WERI-Rb-1 (cell line): ENCODE measurements at regions not wholly inside any gene's neighbourhood (a gene's known extent, or its start where the extent isn't known, plus 50 kb on each side); places are given as distances from the start of the nearest gene placed in this dataset.

Source experiments
- DNase-seq: peaks from one replicate; pipeline ENCODE4 v3.0.0-alpha.2; 2020
- H3K27ac ChIP-seq: fragments of 250-450 bp; sonication (Bioruptor Pico); 2 replicates; pipeline ENCODE4 v1.5.1; 2020; ENCODE audit warnings: mild to moderate bottlenecking, moderate library complexity
- H3K27me3 ChIP-seq: fragments of 250-450 bp; sonication (Bioruptor Pico); 2 replicates; pipeline ENCODE4 v1.5.1; 2021; ENCODE audit warnings: mild to moderate bottlenecking, low read depth, moderate library complexity; ENCODE audit not compliant: insufficient read depth, severe bottlenecking
- H3K36me3 ChIP-seq: fragments of 250-450 bp; sonication (Bioruptor Pico); 2 replicates; pipeline ENCODE4 v1.5.1; 2020; ENCODE audit warnings: mild to moderate bottlenecking, moderate library complexity
- H3K4me3 ChIP-seq: 2 replicates; pipeline ENCODE4 v1.5.1; 2011; ENCODE audit warnings: low read depth, mild to moderate bottlenecking, control low read depth, low read length
- H3K9me3 ChIP-seq: fragments of 250-450 bp; sonication (Bioruptor Pico); 2 replicates; pipeline ENCODE4 v1.5.1; 2021; ENCODE audit warnings: mild to moderate bottlenecking, moderate library complexity; ENCODE audit not compliant: severe bottlenecking
- CTCF ChIP-seq: IDR thresholded peaks from 2 replicates; pipeline ENCODE4 v1.5.1; 2011; ENCODE audit warnings: low read depth, mild to moderate bottlenecking, control low read depth, inconsistent platforms, low read length

GRCh38 chr18:51721388-51721787 is 523.9 kb upstream of the MEX3C start:
- H3K4me3 ChIP-seq = no peak overlapping the region
- H3K27me3 ChIP-seq = no peaks in the 10 kb centered on the region
- H3K9me3 ChIP-seq = no peaks in the 10 kb centered on the region
- H3K36me3 ChIP-seq = no peaks in the 10 kb centered on the region
- H3K27ac ChIP-seq = no peak overlapping the region
- DNase-seq = no peak
- TF ChIP-seq CTCF = no peak

GRCh38 chr18:51721996-51722395 is 524.5 kb upstream of the MEX3C start:
- DNase-seq = no peak
- no peak overlapping the region for H3K4me3 ChIP-seq
- H3K27ac ChIP-seq = no peak overlapping the region
- no peaks in the 10 kb centered on the region for H3K36me3 ChIP-seq
- TF ChIP-seq CTCF = no peak
- H3K27me3 ChIP-seq = no peaks in the 10 kb centered on the region
- no peaks in the 10 kb centered on the region for H3K9me3 ChIP-seq

- no peak for DNase-seq
- H3K27me3 ChIP-seq = no peaks in the 10 kb centered on the region
- H3K9me3 ChIP-seq = no peaks in the 10 kb centered on the region
- no peak overlapping the region for H3K27ac ChIP-seq
- H3K4me3 ChIP-seq = no peak overlapping the region
- H3K36me3 ChIP-seq = no peaks in the 10 kb centered on the region
- TF ChIP-seq CTCF = no peak
Observed at GRCh38 chr18:51724790-51725721, 527.6 kb upstream of the MEX3C start.

- no peak overlapping the region for H3K27ac ChIP-seq
- no peaks in the 10 kb centered on the region for H3K9me3 ChIP-seq
- TF ChIP-seq CTCF = no peak
- H3K27me3 ChIP-seq = no peaks in the 10 kb centered on the region
- no peak overlapping the region for H3K4me3 ChIP-seq
- no peaks in the 10 kb centered on the region for H3K36me3 ChIP-seq
- no peak for DNase-seq
Observed at GRCh38 chr18:51726614-51727013, 529.1 kb upstream of the MEX3C start.

GRCh38 chr18:51727780-51728179 is 530.3 kb upstream of the MEX3C start:
- no peaks in the 10 kb centered on the region for H3K27me3 ChIP-seq

More at GRCh38 chr18:51727780-51728179, 530.3 kb upstream of the MEX3C start:
- no peaks in the 10 kb centered on the region for H3K36me3 ChIP-seq
- no peak overlapping the region for H3K4me3 ChIP-seq
- no peaks in the 10 kb centered on the region for H3K9me3 ChIP-seq
- H3K27ac ChIP-seq = no peak overlapping the region
- no peak for DNase-seq
- no peak for TF ChIP-seq CTCF
